ENCODE measurements at regions not wholly inside any gene's neighbourhood (a gene's known extent, or its start where the extent isn't known, plus 50 kb on each side); places are given as distances from the start of the nearest gene placed in this dataset.

GRCh38 chr5:3886524-3887451 is 291.2 kb downstream of the IRX1 start:
- DNase-seq (ENCODE audit: low read depth in 2 of 2), result no peak

- DNase-seq (ENCODE audit: low read depth in 2 of 2), result no peak
Measured at GRCh38 chr5:3888310-3888709, 292.7 kb downstream of the IRX1 start.

- no peak for DNase-seq (ENCODE audit: low read depth in 2 of 2)
Measured at GRCh38 chr5:3889412-3890142, 293.9 kb downstream of the IRX1 start.

- no peak for DNase-seq (ENCODE audit: low read depth in 2 of 2)
Measured at GRCh38 chr5:3891113-3891512, 295.5 kb downstream of the IRX1 start.

GRCh38 chr5:3893527-3893926 is 297.9 kb downstream of the IRX1 start:
- DNase-seq (ENCODE audit: low read depth in 2 of 2), result no peak

GRCh38 chr5:3893975-3894374 is 298.3 kb downstream of the IRX1 start:
- DNase-seq (ENCODE audit: low read depth in 2 of 2), result no peak

- DNase-seq (ENCODE audit: low read depth in 2 of 2), result no peak
Measured at GRCh38 chr5:3896098-3896497, 300.5 kb downstream of the IRX1 start.

- DNase-seq (ENCODE audit: low read depth in 2 of 2), result no peak
Measured at GRCh38 chr5:3899093-3899492, 303.5 kb downstream of the IRX1 start.

- no peak for DNase-seq (ENCODE audit: low read depth in 2 of 2)
Measured at GRCh38 chr5:3904584-3904983, 309.0 kb downstream of the IRX1 start.

GRCh38 chr5:3905031-3905430 is 309.4 kb downstream of the IRX1 start:
- DNase-seq (ENCODE audit: low read depth in 2 of 2), result no peak

GRCh38 chr5:3905521-3905920 is 309.9 kb downstream of the IRX1 start:
- no peak for DNase-seq (ENCODE audit: low read depth in 2 of 2)

- DNase-seq (ENCODE audit: low read depth in 2 of 2), result no peak
Measured at GRCh38 chr5:3911111-3911510, 315.5 kb downstream of the IRX1 start.

GRCh38 chr5:3911773-3912172 is 316.1 kb downstream of the IRX1 start:
- DNase-seq (ENCODE audit: low read depth in 2 of 2), result no peak

GRCh38 chr5:3912790-3913189 is 317.2 kb downstream of the IRX1 start:
- no peak for DNase-seq (ENCODE audit: low read depth in 2 of 2)

GRCh38 chr5:3913279-3913678 is 317.6 kb downstream of the IRX1 start:
- DNase-seq (ENCODE audit: low read depth in 2 of 2), result no peak

- no peak for DNase-seq (ENCODE audit: low read depth in 2 of 2)
Measured at GRCh38 chr5:3925022-3925421, 329.4 kb downstream of the IRX1 start.

- no peak for DNase-seq (ENCODE audit: low read depth in 2 of 2)
Measured at GRCh38 chr5:3925935-3926334, 330.3 kb downstream of the IRX1 start.

- DNase-seq (ENCODE audit: low read depth in 2 of 2), result no peak
Measured at GRCh38 chr5:3929799-3930198, 334.2 kb downstream of the IRX1 start.

GRCh38 chr5:3931976-3932375 is 336.3 kb downstream of the IRX1 start:
- no peak for DNase-seq (ENCODE audit: low read depth in 2 of 2)

- no peak for DNase-seq (ENCODE audit: low read depth in 2 of 2)
Measured at GRCh38 chr5:3933536-3933935, 337.9 kb downstream of the IRX1 start.

- DNase-seq (ENCODE audit: low read depth in 2 of 2), result no peak
Measured at GRCh38 chr5:3933966-3934365, 338.3 kb downstream of the IRX1 start.

- no peak for DNase-seq (ENCODE audit: low read depth in 2 of 2)
Measured at GRCh38 chr5:3943859-3944258, 348.2 kb downstream of the IRX1 start.

- DNase-seq (ENCODE audit: low read depth in 2 of 2), result no peak
Measured at GRCh38 chr5:3944930-3945329, 349.3 kb downstream of the IRX1 start.

Measured in stimulated activated CD4-positive, alpha-beta T cell treated with anti-CD3 and anti-CD28 coated beads, Interleukin-1b, Interleukin-23, amount 100 ng/mL, for 1 hour (primary cell).